K562 (cell line): ENCODE measurements at regions not wholly inside any gene's neighbourhood (a gene's known extent, or its start where the extent isn't known, plus 50 kb on each side); places are given as distances from the start of the nearest gene placed in this dataset.

Experiments
- BCOR ChIP-seq: fragments of 450-650 bp; IDR thresholded peaks from 2 replicates; pipeline ENCODE4 v1.6.1; 2016
- CXXC5 ChIP-seq: fragments of 250-450 bp; sonication (Bioruptor Pico); IDR thresholded peaks from 2 replicates; pipeline ENCODE4 v1.8.0; 2022; ENCODE audit warnings: inconsistent platforms, mild to moderate bottlenecking, moderate library complexity
- E2F1 ChIP-seq: sonication (generic); formaldehyde crosslinking; IDR thresholded peaks from 2 replicates; pipeline ENCODE4 v1.8.1; 2023; ENCODE audit warnings: mild to moderate bottlenecking, missing genetic modification reagents, moderate library complexity
- E2F8 ChIP-seq: fragments of 450-650 bp; IDR thresholded peaks from 2 replicates; pipeline ENCODE4 v1.7.1; 2018; ENCODE audit warnings: mild to moderate bottlenecking, low read depth; ENCODE audit not compliant: partially characterized antibody
- E4F1 ChIP-seq: fragments of 250-450 bp; sonication (Bioruptor Pico); IDR thresholded peaks from 2 replicates; pipeline ENCODE4 v1.5.0; 2021; ENCODE audit warnings: mild to moderate bottlenecking, borderline replicate concordance
- ETV1 ChIP-seq: fragments of 450-650 bp; conservative IDR thresholded peaks from 2 replicates; pipeline ENCODE4 v1.6.1; 2016; ENCODE audit warnings: missing genetic modification characterization, control low read depth, low read depth, missing compliant biosample characterization
- GABPA ChIP-seq: fragments of 200-800 bp; sonication (Bioruptor generic); conservative IDR thresholded peaks from 2 replicates; pipeline ENCODE4 v1.6.1; 2016; ENCODE audit warnings: low read depth, missing genetic modification characterization, missing compliant biosample characterization
- MTA2 ChIP-seq: fragments of 450-650 bp; IDR thresholded peaks from 2 replicates; pipeline ENCODE4 v1.6.1; 2016; ENCODE audit warnings: low read depth
- RUNX1 ChIP-seq: sonication (generic); IDR thresholded peaks from 2 replicates; pipeline ENCODE4 v1.6.1; 2016; ENCODE audit warnings: antibody characterized with exemption, low read depth
- SNRNP70 ChIP-seq: fragments of 200-400 bp; formaldehyde crosslinking; optimal IDR thresholded peaks from 2 replicates; pipeline ENCODE3; 2017; ENCODE audit warnings: low read depth, low read length
- SRSF9 ChIP-seq: fragments of 200-400 bp; formaldehyde crosslinking; IDR thresholded peaks from 2 replicates; pipeline ENCODE4 v1.6.1; 2017; ENCODE audit warnings: low read depth, low read length, borderline replicate concordance
- TEAD4 ChIP-seq, 2 experiments: sonication (generic) in 1 of 2; formaldehyde crosslinking in 1 of 2; IDR thresholded peaks; 2 replicates each; pipeline versions ENCODE4 v1.6.1 to v1.8.0; 2012 to 2022; ENCODE audit warnings: borderline replicate concordance in 1 of 2, inconsistent platforms in 1 of 2, low read length in 1 of 2, mild to moderate bottlenecking in 1 of 2, missing genetic modification reagents in 1 of 2
- ZNF12 ChIP-seq: sonication (generic); formaldehyde crosslinking; IDR thresholded peaks from 2 replicates; pipeline ENCODE4 v1.4.0; 2020; ENCODE audit warnings: mild to moderate bottlenecking, missing genetic modification reagents
- ZNF224 ChIP-seq: sonication (generic); formaldehyde crosslinking; IDR thresholded peaks from 2 replicates; pipeline ENCODE4 v1.8.0; 2022; ENCODE audit warnings: mild to moderate bottlenecking, missing genetic modification reagents
- ZNF280A ChIP-seq: fragments of 450-650 bp; IDR thresholded peaks from 2 replicates; pipeline ENCODE4 v1.6.1; 2018; ENCODE audit warnings: mild to moderate bottlenecking, low read depth; ENCODE audit not compliant: partially characterized antibody
- ZNF589 ChIP-seq: fragments of 200-800 bp; sonication (Bioruptor generic); IDR thresholded peaks from 2 replicates; pipeline ENCODE4 v1.6.1; 2016; ENCODE audit warnings: low read depth, missing genetic modification characterization, missing compliant biosample characterization
- ZNF668 ChIP-seq: fragments of 250-450 bp; sonication (Bioruptor Pico); IDR thresholded peaks from 2 replicates; pipeline ENCODE4 v1.8.0; 2022; ENCODE audit warnings: mild to moderate bottlenecking, inconsistent platforms
- ZNF740 ChIP-seq, 3 experiments: fragments of 200-800 bp in 1 of 3; sonication (Bioruptor generic) in 1 of 3; sonication (generic) in 1 of 3; formaldehyde crosslinking in 1 of 3; IDR thresholded peaks; 2 replicates each; pipeline versions ENCODE4 v1.6.1 to v1.8.0; 2016 to 2022; ENCODE audit warnings: mild to moderate bottlenecking in 2 of 3, missing compliant biosample characterization in 2 of 3, missing genetic modification characterization in 2 of 3, missing genetic modification reagents in 1 of 3

GRCh38 chr3:178263236-178263916, 272.9 kb upstream of the KCNMB2 start (continued):
- TF ChIP-seq ZNF12 = no peak
- TF ChIP-seq ZNF280A = no peak
- no peak for TF ChIP-seq RUNX1
- TF ChIP-seq ZNF740 (CRISPR knock-in tag; IDR thresholded peaks at IDR 0.05) = no peak
- TF ChIP-seq ZNF740 (tag; IDR thresholded peaks at IDR 0.05) = no peak
- peak; percentile 73; the same call in 1 of the 2 replicates for TF ChIP-seq ZNF589 (CRISPR knock-in tag)
- peak; percentile 67 for TF ChIP-seq GABPA (tag)
- TF ChIP-seq ZNF668 (CRISPR knock-in tag) = no peak
- no peak for TF ChIP-seq SRSF9
- TF ChIP-seq E4F1 (CRISPR knock-in tag) = no peak
- peak; percentile 61 for TF ChIP-seq CXXC5 (CRISPR knock-in tag)
- TF ChIP-seq E2F1 (CRISPR knock-in tag) = no peak
- TF ChIP-seq MTA2 = no peak
- TF ChIP-seq E2F8 = no peak
- TF ChIP-seq SNRNP70 = no peak
- no peak for TF ChIP-seq ZNF224 (CRISPR knock-in tag)
- peak; percentile 57; the same call in 1 of the 2 replicates for TF ChIP-seq TEAD4 (IDR thresholded peaks at IDR 0.05; ENCODE audit: low read length)
- no peak for TF ChIP-seq TEAD4 (CRISPR knock-in tag; IDR thresholded peaks at IDR 0.05; ENCODE audit: borderline replicate concordance)
- no peak for TF ChIP-seq BCOR
- peak; percentile 84 for TF ChIP-seq ETV1
